Stimulated activated CD8-positive, alpha-beta memory T cell treated with anti-CD3 and anti-CD28 coated beads, Interleukin-2, amount 100 ng/mL, for 1 hour (primary cell): ENCODE measurements at regions not wholly inside any gene's neighbourhood (a gene's known extent, or its start where the extent isn't known, plus 50 kb on each side); places are given as distances from the start of the nearest gene placed in this dataset.

Experiments
- DNase-seq, 2 donors: peaks; one replicate each; pipeline ENCODE4 v3.0.0-alpha.2; 2020; ENCODE audit warnings: low read depth in 2 of 2

- no peak for DNase-seq
Measured at GRCh38 chr5:160511280-160511929, 89.8 kb downstream of the PTTG1 start.
